ENCODE measurements at regions not wholly inside any gene's neighbourhood (a gene's known extent, or its start where the extent isn't known, plus 50 kb on each side); places are given as distances from the start of the nearest gene placed in this dataset.
"Not testable (repeated sequence)": the region's sequence is repeated elsewhere in the genome, so short reads cannot be mapped to it uniquely, and the experiment has no call there.

DNA sequence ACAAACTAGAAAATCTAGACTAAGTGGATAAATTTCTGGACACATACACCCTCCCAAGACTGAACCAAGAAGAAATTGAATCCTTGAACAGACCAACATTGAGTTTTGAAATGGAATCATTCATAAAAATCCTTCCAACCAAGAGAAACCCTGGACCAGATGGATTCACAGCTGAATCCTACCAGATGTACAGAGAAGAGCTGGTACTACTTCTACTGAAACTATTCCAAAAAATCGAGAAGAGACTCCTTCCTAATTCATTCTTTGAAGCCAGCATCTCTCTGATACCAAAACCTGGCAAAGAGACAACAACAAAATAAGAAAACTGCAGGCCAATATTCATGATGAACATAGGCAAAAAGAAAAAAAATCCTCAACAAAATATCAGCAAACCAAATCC is 227.4 kb downstream of the RPAP3 start:
- DNase-seq = no peak

DNA sequence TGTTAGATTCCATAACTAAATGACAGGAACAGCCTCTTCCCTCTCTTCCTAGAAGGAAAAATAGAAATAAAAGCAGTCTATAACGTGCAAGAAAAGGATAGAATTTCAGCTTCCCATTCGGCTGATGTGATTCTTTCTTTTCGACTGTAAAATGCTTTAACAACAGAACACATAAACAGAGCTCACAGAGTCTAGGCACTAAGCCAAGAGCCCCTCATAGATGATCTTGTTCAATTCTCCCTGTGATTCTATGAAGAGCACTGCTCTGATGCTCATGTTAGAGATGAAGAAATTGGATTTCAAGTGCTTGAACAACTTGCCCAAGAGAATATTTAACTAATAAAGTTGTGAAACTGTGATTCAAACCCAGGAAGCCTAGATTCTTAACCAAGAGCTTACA is 232.7 kb downstream of the RPAP3 start:
- DNase-seq = no peak

DNA sequence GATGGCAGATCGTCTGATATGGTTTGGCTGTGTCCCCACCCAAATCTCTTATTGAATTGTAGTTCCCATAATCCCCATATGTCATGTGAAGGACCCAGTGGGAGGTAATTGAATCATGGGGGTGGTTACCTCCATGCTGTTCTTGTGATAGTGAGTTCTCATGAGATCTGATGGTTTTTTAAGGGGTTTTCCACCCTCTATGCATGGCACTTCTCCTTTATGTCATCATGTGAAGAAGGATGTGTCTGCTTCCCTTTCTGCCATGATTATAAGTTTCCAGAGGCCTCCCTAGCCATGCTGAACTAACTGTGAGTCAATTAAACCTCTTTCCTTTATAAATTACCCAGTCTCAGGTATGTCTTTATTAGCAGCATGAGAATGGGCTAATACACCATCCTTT is 235.5 kb downstream of the RPAP3 start:
- not testable (repeated sequence) for DNase-seq

DNA sequence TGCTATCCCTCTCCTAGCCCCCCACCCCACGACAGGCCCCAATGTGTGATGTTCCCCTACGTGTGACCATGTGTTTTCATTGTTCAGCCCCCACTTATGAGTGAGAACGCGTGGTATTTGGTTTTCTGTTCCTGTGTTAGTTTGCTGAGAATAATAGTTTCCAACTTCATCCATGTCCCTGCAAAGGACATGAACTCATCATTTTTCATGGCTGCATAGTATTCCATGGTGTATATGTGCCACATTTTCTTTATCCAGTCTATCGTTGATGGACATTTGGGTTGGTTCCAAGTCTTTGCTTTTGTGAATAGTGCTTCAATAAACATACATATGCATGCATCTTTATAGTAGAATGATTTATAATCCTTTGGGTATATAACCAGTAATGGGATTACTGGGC is 241.9 kb downstream of the RPAP3 start:
- DNase-seq = not testable (repeated sequence)

DNA sequence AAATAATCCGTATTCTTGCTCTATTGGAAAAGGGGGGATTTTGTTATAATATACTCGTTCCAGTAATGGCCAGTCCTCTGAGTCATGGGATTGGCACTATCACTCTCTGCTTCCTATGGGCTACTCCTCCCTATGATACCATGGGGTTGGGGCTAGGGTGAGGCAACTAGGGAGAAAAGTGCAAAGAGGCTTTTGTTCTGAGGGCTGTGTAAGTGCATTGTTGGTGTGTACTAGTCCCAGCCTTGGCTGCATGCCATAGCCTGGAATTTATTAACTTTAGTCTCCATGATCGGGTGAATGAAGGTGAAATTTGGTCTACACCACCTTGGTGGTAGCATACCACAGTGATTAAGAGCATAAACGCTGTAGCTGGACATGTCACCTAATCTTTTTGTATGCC is 247.6 kb downstream of the RPAP3 start:
- no peak for DNase-seq

DNA sequence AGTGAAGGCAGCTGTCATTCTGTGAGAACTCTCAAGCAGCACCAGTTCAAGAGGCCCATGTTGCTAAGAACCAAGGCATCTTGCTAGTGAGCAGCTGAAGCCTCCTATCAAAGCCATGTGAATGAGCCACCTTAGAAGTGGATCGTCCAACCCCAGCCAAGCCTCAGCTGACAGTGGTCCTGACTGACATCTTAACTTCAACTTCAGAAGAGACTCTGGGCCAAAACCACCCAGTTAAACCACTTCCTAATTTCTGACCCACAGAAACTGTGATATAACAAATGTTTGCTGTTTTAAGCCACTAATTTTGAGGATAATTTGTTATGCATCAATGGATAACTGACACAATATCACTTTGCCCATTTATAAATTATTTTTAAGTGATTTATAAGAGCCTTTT is 256.0 kb downstream of the RPAP3 start:
- DNase-seq = no peak

DNA sequence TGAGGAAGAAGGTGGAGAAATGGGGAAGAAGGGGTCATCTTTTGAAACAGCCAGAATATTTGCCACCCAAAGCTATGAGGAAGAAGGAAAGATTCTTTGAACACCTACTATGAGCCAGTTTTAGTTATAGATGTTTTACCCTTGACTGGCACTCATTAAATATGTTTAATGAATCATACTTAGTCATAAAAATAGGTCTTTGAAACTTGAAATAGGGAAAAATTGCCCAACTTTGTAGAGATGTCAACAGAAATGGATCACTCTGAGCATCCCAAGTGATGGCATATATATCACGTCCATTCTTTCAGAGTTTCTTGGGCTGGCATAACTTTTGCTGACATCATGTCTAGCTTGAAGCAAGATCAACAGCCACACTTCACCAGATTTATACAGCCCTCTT is 263.5 kb downstream of the RPAP3 start:
- no peak for DNase-seq

DNA sequence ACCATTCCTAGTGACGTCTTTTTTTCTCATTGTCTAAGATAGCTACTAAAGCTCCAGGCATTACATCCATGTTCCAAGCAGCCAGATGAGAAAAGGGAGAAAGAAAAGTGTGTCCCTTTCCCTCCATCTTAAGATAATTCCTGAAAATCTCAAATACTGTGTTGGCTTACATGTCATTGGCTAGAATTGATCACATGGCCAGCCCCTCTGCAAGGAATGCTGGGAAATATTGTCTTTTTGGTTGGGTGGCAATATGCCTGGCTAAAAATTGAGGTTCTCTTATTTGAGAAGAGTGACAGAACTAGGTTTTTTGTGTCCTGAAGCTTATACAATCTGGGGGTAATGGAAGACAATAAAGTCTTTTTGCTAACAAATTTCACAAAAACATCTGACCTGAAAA is 264.3 kb downstream of the RPAP3 start:
- DNase-seq = no peak

DNA sequence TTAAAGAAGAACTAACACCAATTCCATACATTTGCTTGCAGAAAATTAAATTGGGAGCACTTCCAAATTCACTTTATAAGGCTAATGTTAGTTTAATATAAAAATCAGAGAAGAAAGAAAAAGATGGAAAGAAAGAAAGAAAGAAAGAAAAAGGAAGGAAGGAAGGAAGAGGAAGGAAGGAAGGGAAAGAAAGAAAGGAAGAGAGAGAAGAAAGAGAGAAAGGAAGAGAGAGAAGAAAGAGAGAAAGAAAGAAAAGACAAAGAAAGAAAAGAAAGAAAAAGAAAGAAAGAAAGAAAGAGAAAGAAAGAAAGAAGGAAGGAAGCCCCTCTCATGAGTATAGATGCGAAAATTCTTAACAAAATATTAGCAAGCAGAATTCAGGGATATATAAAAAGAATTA is 267.7 kb downstream of the RPAP3 start:
- no peak for DNase-seq

DNA sequence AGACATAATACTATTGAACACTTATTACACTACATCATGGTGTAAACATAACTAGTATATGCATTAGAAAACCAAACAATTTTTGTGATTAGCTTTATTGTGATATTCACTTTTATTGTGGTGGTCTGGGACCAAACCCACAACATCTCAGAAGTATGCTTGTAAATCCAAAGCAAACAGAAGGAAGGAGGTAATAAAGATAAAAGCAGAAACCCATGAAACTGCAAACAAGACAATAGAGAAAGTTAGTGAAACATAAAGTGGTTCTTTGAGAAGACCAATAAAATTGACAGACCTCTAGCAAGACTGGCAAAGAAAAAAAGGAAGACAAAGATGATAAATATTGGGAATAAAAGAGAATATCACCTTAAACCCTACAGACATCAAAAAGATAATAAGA is 268.3 kb downstream of the RPAP3 start:
- no peak for DNase-seq

DNA sequence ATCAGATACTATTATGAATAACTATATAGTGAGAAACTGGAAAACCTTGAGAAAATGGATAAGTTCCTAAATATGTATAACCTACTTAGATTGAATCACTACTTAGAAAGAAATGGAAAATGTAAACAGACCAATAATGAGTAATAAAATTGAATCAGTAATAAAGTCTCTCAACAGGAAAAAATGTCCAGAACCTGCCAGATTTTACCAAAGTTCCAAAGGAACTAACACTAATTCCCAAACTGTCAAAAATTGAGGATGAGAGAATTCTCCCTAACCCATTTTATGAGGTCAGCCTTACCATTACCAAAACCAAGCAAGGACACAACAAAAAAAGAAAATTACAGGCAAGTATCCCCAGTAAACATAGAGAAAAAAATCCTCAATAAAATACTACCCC is 272.0 kb downstream of the RPAP3 start:
- DNase-seq = no peak

DNA sequence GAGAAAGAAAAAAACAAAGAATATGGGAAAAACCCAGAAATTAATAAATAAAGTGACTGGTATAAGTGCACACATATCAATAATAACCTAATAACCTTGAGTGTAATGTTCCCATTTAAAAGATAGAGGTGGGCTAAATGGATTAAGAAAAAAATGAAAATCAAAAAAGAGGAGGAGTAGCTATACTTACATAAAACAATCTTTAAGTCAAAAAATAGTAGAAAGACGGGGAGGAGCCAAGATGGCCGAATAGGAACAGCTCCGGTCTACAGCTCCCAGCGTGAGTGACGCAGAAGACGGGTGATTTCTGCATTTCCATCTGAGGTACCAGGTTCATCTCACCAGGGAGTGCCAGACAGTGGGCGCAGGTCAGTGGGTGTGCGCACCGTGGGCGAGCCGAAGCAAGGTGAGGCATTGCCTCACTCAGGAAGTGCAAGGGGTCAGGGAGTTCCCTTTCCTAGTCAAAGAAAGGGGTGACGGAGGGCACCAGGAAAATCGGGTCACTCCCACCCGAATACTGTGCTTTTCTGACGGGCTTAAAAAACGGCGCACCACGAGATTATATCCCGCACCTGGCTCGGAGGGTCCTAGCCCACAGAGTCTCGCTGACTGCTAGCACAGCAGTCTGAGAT is 279.0 kb downstream of the RPAP3 start:
- peak; percentile 64 for DNase-seq

DNA sequence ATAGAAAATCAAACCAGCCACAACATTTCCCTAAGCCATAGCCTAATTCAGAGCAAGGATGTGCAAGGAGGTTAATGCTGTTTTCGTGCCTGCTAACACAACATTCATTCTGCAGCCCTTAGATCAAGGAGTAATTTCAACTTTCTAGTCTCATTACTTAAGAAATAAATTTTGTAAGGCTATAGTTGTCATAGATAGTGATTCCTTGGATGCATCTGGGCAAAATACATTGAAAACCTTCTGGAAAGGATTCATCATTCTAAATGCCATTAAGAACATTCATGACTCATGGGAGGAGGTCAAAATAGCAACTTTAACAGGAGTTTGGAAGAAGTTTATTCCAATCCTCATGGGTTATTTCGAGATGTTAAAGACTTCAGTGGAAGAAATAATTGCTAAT is 283.2 kb downstream of the RPAP3 start:
- no peak for DNase-seq

DNA sequence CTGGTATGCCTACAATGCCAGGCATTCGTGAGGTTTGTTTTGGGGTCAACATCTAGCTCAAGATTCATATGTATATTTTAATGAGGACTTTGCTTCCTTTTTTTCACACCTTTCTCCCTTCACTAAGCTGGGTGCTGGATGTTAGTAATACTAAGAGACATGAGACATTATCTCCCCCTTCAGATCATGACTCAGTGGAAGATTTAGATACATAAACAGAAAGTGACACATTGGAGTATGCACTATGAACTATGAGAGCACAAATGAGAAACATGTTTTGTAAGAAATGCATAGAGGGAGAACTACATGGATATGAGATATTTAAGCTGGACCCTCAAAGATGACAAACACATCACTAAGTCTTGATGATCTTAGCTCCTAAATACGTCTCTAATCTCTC is 286.3 kb downstream of the RPAP3 start:
- DNase-seq = no peak

DNA sequence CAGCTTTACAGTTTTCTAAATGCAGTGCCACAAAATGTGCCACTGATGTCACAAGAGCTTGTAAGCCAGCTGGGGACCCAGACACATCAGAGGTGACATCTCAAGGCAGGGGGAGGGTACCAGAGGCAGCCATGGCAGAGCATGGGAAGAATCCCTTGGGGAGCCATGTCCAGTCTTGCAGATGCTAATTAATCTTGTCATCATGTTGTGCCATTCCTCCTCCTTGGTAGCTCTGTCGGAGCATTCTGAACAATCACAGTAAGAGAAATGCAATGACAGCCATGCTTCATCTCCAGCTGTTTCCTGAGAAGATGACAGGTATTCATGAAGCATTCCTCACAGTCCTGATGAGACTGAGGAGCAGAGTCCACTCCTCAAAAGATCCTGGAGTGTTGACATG is 287.9 kb downstream of the RPAP3 start:
- DNase-seq = no peak

DNA sequence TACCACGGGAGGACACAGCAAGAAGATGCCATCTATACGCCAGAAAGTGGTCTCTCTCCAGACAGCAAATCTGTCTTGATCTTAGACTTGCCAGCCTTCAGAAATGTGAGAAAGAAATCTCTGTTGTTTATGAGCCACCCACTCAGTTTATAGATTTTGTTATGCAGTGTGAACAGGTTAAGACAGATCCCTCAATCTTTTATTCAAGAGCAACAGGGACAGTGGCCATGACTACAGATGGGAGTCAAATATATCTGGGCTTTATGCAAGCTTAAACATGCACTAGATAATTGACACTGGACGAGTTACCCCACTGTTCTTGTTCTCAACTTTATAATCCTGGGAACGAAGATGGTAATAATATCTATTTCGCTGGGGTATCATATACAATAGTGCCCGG is 288.7 kb downstream of the RPAP3 start:
- no peak for DNase-seq

DNA sequence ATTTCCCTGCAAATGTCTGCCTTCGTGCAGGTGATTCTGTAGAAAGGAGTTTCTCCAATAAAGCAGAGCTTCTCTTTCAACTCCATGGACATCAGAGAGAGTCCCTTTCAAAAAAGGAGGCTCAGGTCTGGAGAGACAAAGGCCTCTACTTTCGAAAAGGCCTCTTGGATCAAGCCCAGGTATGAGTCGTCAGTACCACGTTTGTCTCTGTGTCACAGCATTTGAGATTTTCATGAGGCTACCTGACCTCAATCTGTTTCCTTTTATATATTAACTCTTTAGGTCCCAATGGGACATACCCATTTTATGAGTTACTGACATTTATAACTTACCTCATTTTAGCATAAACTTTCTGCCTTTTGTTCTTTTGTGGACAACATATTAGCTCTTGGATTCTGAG is 290.8 kb downstream of the RPAP3 start:
- no peak for DNase-seq

DNA sequence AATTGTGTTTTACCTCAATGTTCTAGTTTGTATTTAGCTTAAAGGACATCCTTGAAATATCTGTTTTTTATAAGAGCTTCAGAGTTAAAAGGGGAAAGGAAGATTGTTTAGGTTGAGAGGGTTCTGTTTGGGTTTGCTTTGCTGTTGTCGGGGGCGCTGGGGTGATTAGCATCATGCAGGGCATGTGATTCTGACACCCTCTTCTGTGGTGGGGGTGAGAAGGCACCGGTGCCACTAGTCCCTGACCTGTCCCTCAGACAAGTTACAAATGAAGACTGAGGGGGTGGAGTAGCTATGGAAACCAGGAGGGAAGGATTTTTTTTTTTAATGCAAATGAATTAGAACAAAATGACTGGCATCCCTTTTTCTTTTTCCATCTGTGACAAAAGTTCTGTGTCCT is 291.3 kb downstream of the RPAP3 start:
- DNase-seq = peak; percentile 33

DNA sequence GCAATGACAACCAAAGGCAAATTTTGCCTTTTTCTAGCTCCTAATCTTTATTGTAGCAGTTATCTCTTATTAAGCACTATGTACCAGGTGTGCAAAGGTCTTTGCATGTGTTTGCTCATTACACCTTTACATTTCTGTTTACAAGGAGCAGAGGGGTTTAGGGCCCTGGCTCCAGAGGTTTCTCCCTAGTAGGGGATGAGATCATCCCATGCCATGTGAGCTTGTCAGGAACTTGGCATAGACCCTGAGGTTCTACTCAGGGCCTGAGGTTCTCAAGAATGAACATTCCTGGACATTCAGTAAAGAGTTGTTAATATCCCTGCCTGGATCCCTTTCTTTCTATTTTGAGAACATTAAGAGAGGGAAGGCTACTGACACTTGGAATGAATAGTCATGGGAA is 292.0 kb downstream of the RPAP3 start:
- DNase-seq = no peak

DNA sequence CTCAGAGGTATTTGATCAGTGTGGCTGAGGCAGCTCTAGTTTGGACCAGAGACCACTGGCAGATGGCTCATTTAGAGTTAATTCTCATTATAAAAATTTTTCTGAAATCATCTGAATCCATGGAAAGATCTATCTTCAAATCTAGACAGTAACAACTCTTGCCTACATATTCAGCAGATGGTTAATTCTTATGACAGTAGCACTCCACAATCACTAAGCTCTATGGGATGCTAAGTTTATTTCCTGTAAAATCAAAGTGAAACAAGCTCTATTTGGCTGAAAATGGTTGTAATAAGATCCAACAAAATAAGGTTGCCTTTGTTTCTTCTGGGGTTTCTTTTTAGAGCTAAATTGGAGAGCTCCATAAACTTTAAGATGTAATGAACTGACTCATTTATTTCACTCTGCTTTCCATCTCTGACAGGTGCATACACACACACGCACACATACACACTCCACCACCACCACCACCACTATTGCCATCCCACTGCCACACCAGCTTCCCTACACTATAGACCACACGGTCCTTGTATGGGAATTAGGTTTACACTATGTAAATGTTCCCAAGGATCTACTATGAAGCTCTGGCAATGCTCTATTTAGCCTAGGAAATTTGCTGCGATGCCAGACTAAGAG is 293.1 kb downstream of the RPAP3 start:
- no peak for DNase-seq

DNA sequence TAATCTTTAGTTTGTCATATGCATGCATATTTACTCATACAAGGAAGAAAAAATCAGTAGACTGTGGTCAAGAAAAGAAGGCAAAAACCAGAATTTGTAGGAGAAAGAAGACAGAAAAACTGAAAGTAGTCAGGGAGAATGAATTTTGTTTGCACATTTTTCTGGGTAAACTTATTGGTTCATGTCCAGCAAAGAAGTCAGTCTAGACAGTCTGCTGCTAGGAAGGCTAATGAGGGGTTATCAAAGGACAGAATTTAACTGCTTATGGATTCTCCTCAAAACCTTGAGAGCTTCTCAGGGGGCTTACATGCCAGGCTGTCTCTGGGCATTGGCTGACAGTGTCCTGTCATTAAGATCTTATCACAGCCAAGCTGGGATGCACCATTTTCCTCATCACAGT is 293.9 kb downstream of the RPAP3 start:
- no peak for DNase-seq

DNA sequence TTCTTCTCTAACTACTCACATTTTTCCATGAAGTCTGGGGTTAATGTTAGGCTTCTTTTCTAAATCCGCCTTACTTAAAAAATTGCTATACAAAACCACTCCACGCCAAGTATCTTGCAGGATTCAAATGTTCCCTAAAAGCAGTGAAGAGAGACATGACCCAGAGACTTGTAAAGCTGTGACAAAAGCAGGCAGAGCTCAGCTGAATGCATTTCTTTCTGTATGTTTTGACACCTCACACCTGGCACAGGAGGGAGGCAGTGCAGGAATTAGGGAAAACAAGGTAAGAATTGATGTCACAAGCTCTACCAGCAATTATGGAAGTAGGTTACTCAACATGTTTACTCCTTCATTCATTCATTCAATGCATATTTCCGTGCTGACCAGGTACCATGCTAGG is 295.0 kb downstream of the RPAP3 start:
- no peak for DNase-seq

DNA sequence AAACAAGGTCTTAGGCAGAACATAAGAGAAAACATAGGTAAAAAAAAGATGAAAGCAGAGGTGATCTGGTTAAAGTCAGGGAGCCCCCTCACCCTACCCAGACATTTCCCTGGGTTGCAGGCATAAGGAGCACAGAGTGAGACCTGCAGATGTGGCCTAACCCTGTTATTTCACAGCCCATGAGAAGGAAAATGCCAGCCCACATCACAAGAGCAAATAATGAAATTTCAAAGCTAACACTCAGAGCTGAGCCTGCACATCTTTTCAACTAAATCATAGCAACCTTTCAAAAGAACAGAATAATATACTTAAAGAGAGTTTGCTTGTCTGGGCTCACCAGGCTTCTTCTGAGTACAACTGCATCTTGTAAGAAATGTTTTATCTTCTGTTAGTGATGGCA is 295.4 kb downstream of the RPAP3 start:
- no peak for DNase-seq

DNA sequence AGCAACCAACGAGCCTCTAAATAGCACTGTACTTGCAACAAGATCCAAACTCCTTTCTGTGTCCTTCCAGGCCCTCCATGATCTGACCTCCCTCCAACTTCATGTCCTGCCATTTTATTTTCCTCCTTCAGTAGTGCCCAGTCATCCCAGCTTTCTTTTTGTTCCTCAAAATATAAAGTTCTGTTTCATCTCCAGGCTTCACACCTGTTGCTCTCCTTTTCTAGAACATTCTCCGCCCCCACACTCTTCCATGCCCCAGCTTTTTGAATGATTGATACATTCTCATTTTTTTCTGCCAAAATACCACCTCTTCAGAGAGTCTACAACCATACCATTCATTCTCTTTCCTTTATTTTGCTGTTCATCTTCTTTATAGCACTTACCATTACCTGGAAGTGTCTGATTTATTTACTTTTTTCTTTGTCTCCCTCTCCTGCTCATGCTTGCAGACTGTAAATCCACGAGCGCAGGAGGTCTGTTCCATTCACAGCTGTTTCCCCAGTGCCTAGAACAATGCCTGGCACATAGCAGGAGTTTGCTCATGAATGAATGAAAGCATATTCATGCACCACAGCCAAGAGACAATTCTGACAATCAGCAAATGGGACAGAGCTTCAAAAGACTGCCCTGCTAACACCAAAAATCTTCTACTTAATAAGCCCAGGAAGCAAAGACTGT is 296.4 kb downstream of the RPAP3 start:
- no peak for DNase-seq

All from activated naive CD4-positive, alpha-beta T cell treated with Interleukin-2 at 50 U/mL for 16 hours (primary cell).